ENCODE measurements at regions not wholly inside any gene's neighbourhood (a gene's known extent, or its start where the extent isn't known, plus 50 kb on each side); places are given as distances from the start of the nearest gene placed in this dataset.

- Histone ChIP-seq H3K4me3 (replicated peaks in 1 of 3; ENCODE audit: insufficient read depth in 1 of 3, low read depth in 1 of 3, low read length in 3 of 3) (no peak overlapping the region), H3K79me2 (ENCODE audit: control insufficient read depth, insufficient read depth, low read length) (no peaks in the 10 kb centered on the region), H3K9ac (replicated peaks; ENCODE audit: extremely low read depth, insufficient read depth, low read length) (no peak overlapping the region), H3K4me2 (ENCODE audit: insufficient read depth, low read length) (no peak overlapping the region), H3K27me3 (ENCODE audit: control insufficient read depth in 2 of 2, insufficient read depth in 2 of 2, low read length in 2 of 2) (no peaks in the 10 kb centered on the region), H4K20me1 (replicated peaks; ENCODE audit: control insufficient read depth, extremely low read depth, insufficient read depth, low read length) (no peaks in the 10 kb centered on the region), H3K36me3 (ENCODE audit: control insufficient read depth in 2 of 2, extremely low read depth in 1 of 2, insufficient read depth in 2 of 2, low read length in 2 of 2) (no peaks in the 10 kb centered on the region), H3K27ac (ENCODE audit: insufficient read depth, low read depth, low read length) (no peak overlapping the region), H3K9me1 (replicated peaks; ENCODE audit: control insufficient read depth, extremely low read depth, insufficient read depth, low read length) (no peaks in the 10 kb centered on the region), H2AFZ (ENCODE audit: low read depth, low read length) (no peak overlapping the region), H3K4me1 (ENCODE audit: control insufficient read depth, extremely low read depth, insufficient read depth, low read length) (no peaks in the 10 kb centered on the region), H3K9me3 (replicated peaks; ENCODE audit: control insufficient read depth, insufficient read depth, low read length) (no peaks in the 10 kb centered on the region)
- TF ChIP-seq EZH2 (IDR thresholded peaks at IDR 0.05; ENCODE audit: borderline replicate concordance, low read depth, low read length, severe bottlenecking) = no peak
- no peak for TF ChIP-seq MAX (IDR thresholded peaks at IDR 0.05; ENCODE audit: insufficient read depth, insufficient read length)
- no peak for TF ChIP-seq POLR2A (IDR thresholded peaks at IDR 0.05; ENCODE audit: low read depth, low read length)
- no peak for TF ChIP-seq FOS (IDR thresholded peaks at IDR 0.05; ENCODE audit: borderline replicate concordance, insufficient read depth, low read length)
- TF ChIP-seq MYC (IDR thresholded peaks at IDR 0.05; ENCODE audit: low read depth, low read length) = no peak
- no peak for TF ChIP-seq CTCF (IDR thresholded peaks at IDR 0.05; ENCODE audit: extremely low read depth in 1 of 2, insufficient read depth in 1 of 2, low read depth in 1 of 2, low read length in 2 of 2)
- TF ChIP-seq JUN (IDR thresholded peaks at IDR 0.05; ENCODE audit: borderline replicate concordance, insufficient read depth, insufficient read length, low read depth) = no peak
- TF ChIP-seq POLR2AphosphoS5 (IDR thresholded peaks at IDR 0.05; ENCODE audit: insufficient read depth, low read depth, low read length) = no peak
- no peak for TF ChIP-seq GATA2 (IDR thresholded peaks at IDR 0.05; ENCODE audit: insufficient read depth, insufficient read length, low read depth, low read length)
- BruUV-seq (replicated peaks) = no TSS peak
- POLR2A ChIA-PET = no interaction called here
- intact Hi-C loops (cut with micrococcal nuclease) = no loop called here
- FAIRE-seq = no peak
- no peak for DNase-seq (ENCODE audit: low read depth, low spot score)
- CTCF ChIA-PET = no interaction called here
- dilution Hi-C loops (cut with MboI; ENCODE audit: extremely low pct_ligation_motif_present, low sequenced_read_pairs) = no loop called here
Measured at GRCh38 chr12:90628213-90628612, 326.8 kb downstream of the CCER1 start.
